ENCODE measurements at regions not wholly inside any gene's neighbourhood (a gene's known extent, or its start where the extent isn't known, plus 50 kb on each side); places are given as distances from the start of the nearest gene placed in this dataset.

DNA sequence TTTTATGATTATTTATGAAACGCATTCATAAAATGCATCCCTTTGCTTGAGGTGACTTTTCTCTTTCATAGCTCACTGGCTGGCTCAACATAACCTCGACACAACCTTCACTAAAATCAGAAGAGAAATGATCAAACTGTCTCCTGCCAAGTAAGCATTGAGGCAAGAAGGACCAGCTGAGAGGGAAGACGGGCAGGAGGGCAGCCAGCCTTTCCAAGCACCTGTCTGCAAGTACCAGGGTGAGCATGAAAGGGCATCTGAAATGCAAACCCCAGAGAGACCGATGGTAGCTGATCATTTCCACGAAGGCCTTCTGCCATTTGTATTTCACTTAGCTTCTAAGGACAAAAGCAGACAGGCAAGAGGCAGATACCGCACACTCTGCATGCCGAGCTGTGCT, 52.1 kb upstream of the RPH3AL start:
- FAIRE-seq (no peak), DNase-seq (ENCODE audit: extremely low read depth in 1 of 4, low spot score in 3 of 4) (no peak), ATAC-seq (no peak)
- Histone ChIP-seq H3K4me1 (replicated peaks in 1 of 2; ENCODE audit: control insufficient read depth in 2 of 2, insufficient read depth in 2 of 2, low read length in 2 of 2) (peaks cover 0 to 2% of the 10 kb centered on the region in 2 experiments; a peak in 3 of 5 replicates), H3K27ac (ENCODE audit: extremely low read depth, low read depth, low read length) (no peak overlapping the region), H3K79me2 (ENCODE audit: control insufficient read depth, insufficient read depth, low read length) (no peaks in the 10 kb centered on the region), H3K9me3 (replicated peaks; ENCODE audit: control insufficient read depth, insufficient read depth, low read depth, low read length) (no peaks in the 10 kb centered on the region), H3K4me2 (ENCODE audit: insufficient read depth, low read length) (no peak overlapping the region), H3K9ac (ENCODE audit: insufficient read depth in 1 of 2, low read depth in 2 of 2, low read length in 2 of 2) (no peak overlapping the region), H3K4me3 (no peak overlapping the region), H3K36me3 (ENCODE audit: control insufficient read depth, insufficient read depth, low read length) (no peaks in the 10 kb centered on the region), H4K20me1 (replicated peaks; ENCODE audit: control insufficient read depth, insufficient read depth, low read length) (no peaks in the 10 kb centered on the region), H2AFZ (ENCODE audit: low read depth, low read length) (no peak overlapping the region), H3K9me1 (ENCODE audit: control insufficient read depth, insufficient read depth, low read length) (no peaks in the 10 kb centered on the region), H3K27me3 (ENCODE audit: control insufficient read depth in 2 of 2, insufficient read depth in 2 of 2, low read length in 2 of 2) (peaks cover 0 to 11% of the 10 kb centered on the region in 2 experiments; a peak in 1 of 5 replicates)
- in situ Hi-C loops (cut with MboI) = no loop called here
- 2% methylated on average over 7 of the region's 7 CpGs for WGBS (ENCODE audit: insufficient coverage, low coverage, missing lambda C conversion rate)
- intact Hi-C loops (cut with micrococcal nuclease) = no loop called here
- ChIA-PET POLR2A (no interaction called here), CTCF (ENCODE audit: low intra/inter-chr PET ratio) (no interaction called here)
- BruUV-seq (replicated peaks) = no TSS peak
- TF ChIP-seq, protein P1, sequence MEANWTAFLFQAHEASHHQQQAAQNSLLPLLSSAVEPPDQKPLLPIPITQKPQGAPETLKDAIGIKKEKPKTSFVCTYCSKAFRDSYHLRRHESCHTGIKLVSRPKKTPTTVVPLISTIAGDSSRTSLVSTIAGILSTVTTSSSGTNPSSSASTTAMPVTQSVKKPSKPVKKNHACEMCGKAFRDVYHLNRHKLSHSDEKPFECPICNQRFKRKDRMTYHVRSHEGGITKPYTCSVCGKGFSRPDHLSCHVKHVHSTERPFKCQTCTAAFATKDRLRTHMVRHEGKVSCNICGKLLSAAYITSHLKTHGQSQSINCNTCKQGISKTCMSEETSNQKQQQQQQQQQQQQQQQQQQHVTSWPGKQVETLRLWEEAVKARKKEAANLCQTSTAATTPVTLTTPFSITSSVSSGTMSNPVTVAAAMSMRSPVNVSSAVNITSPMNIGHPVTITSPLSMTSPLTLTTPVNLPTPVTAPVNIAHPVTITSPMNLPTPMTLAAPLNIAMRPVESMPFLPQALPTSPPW (CRISPR knock-in tag; IDR thresholded peaks at IDR 0.05) = no peak
- TF ChIP-seq, protein P2, sequence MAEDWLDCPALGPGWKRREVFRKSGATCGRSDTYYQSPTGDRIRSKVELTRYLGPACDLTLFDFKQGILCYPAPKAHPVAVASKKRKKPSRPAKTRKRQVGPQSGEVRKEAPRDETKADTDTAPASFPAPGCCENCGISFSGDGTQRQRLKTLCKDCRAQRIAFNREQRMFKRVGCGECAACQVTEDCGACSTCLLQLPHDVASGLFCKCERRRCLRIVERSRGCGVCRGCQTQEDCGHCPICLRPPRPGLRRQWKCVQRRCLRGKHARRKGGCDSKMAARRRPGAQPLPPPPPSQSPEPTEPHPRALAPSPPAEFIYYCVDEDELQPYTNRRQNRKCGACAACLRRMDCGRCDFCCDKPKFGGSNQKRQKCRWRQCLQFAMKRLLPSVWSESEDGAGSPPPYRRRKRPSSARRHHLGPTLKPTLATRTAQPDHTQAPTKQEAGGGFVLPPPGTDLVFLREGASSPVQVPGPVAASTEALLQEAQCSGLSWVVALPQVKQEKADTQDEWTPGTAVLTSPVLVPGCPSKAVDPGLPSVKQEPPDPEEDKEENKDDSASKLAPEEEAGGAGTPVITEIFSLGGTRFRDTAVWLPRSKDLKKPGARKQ (CRISPR knock-in tag; IDR thresholded peaks at IDR 0.05) = no peak
- no peak for TF ChIP-seq PHF20 (IDR thresholded peaks at IDR 0.05; ENCODE audit: partially characterized antibody)
- TF ChIP-seq, protein P3, sequence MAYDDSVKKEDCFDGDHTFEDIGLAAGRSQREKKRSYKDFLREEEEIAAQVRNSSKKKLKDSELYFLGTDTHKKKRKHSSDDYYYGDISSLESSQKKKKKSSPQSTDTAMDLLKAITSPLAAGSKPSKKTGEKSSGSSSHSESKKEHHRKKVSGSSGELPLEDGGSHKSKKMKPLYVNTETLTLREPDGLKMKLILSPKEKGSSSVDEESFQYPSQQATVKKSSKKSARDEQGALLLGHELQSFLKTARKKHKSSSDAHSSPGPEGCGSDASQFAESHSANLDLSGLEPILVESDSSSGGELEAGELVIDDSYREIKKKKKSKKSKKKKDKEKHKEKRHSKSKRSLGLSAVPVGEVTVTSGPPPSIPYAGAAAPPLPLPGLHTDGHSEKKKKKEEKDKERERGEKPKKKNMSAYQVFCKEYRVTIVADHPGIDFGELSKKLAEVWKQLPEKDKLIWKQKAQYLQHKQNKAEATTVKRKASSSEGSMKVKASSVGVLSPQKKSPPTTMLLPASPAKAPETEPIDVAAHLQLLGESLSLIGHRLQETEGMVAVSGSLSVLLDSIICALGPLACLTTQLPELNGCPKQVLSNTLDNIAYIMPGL (CRISPR knock-in tag; IDR thresholded peaks at IDR 0.05) = no peak
- no peak for TF ChIP-seq RUNX1 (IDR thresholded peaks at IDR 0.05; ENCODE audit: low read depth)
- no peak for TF ChIP-seq JUN (IDR thresholded peaks at IDR 0.05; ENCODE audit: borderline replicate concordance, low read depth, low read length)
- TF ChIP-seq JUN (CRISPR knock-in tag; IDR thresholded peaks at IDR 0.05; ENCODE audit: borderline replicate concordance) = no peak
- TF ChIP-seq HLTF (IDR thresholded peaks at IDR 0.05) = no peak
- no peak for TF ChIP-seq ZNF184 (CRISPR knock-in tag; IDR thresholded peaks at IDR 0.05)

Measured in K562 (cell line).